Vagina (tissue), 2 donors: ENCODE measurements at regions not wholly inside any gene's neighbourhood (a gene's known extent, or its start where the extent isn't known, plus 50 kb on each side); places are given as distances from the start of the nearest gene placed in this dataset.

ENCODE experiments used
- DNase-seq, 2 donors: peaks; one replicate each; pipeline ENCODE4 v3.0.0-alpha.2; 2017; ENCODE audit errors: extremely low spot score in 2 of 2
- H3K27ac ChIP-seq: fragments of 200-600 bp; sonication (generic); one replicate; pipeline ENCODE4 v1.5.1; 2019
- H3K27me3 ChIP-seq: fragments of 200-600 bp; sonication (generic); one replicate; pipeline ENCODE4 v1.5.1; 2019
- H3K36me3 ChIP-seq, 2 donors: fragments of 200-600 bp; sonication (generic); one replicate each; pipeline ENCODE4 v1.5.1; 2017 to 2019
- H3K4me1 ChIP-seq: fragments of 200-600 bp; sonication (generic); one replicate; pipeline ENCODE4 v1.5.1; 2019
- H3K4me3 ChIP-seq, 2 donors: fragments of 200-600 bp; sonication (generic); 1 replicate in 1 of 2; 2 replicates in 1 of 2; pipeline ENCODE4 v1.5.1; 2016 to 2019
- H3K9me3 ChIP-seq: fragments of 200-600 bp; sonication (generic); one replicate; pipeline ENCODE4 v1.5.1; 2019
- CTCF ChIP-seq, 3 experiments: fragments of 450-650 bp in 2 of 3; fragments of 200-600 bp in 1 of 3; sonication (generic) in 1 of 3; IDR thresholded peaks; one replicate each; pipeline ENCODE4 v1.5.1; 2017 to 2019; ENCODE audit warnings: antibody characterized with exemption in 3 of 3, mild to moderate bottlenecking in 2 of 3, moderate library complexity in 2 of 3
- POLR2A ChIP-seq, 2 donors: fragments of 450-650 bp; IDR thresholded peaks; one replicate each; pipeline ENCODE4 v1.6.1; 2017; ENCODE audit warnings: antibody characterized with exemption in 2 of 2, mild to moderate bottlenecking in 2 of 2, moderate library complexity in 2 of 2
- POLR2AphosphoS5 ChIP-seq, 2 donors: sonication (generic); formaldehyde crosslinking; IDR thresholded peaks; one replicate each; pipeline ENCODE4 v1.9.0; 2017; ENCODE audit warnings: antibody characterized with exemption in 2 of 2, mild to moderate bottlenecking in 2 of 2, low read depth in 1 of 2; ENCODE audit not compliant: insufficient read depth in 1 of 2
- intact Hi-C: fragments of 100-400 bp; cut with DNase I; formaldehyde crosslinking; loops from one replicate; pipeline ENCODE4 v1.15.1; 2023

GRCh38 chr4:59805176-59805575 lies 1395.0 kb upstream of the ADGRL3 start:
- intact Hi-C loops = no loop called here
- H3K27ac ChIP-seq = no peak overlapping the region
- H3K9me3 ChIP-seq = no peaks in the 10 kb centered on the region
- no peaks in the 10 kb centered on the region for H3K4me1 ChIP-seq
- no peak overlapping the region for H3K4me3 ChIP-seq
- no peaks in the 10 kb centered on the region for H3K27me3 ChIP-seq
- no peaks in the 10 kb centered on the region for H3K36me3 ChIP-seq
- TF ChIP-seq CTCF (IDR thresholded peaks at IDR 0.05) = no peak
- no peak for TF ChIP-seq POLR2A (IDR thresholded peaks at IDR 0.05)
- TF ChIP-seq POLR2AphosphoS5 (IDR thresholded peaks at IDR 0.05; ENCODE audit: insufficient read depth in 1 of 2, low read depth in 1 of 2) = no peak
- DNase-seq = no peak

- Histone ChIP-seq H3K27me3 (no peaks in the 10 kb centered on the region), H3K4me3 (no peak overlapping the region), H3K27ac (no peak overlapping the region), H3K9me3 (no peaks in the 10 kb centered on the region), H3K36me3 (no peaks in the 10 kb centered on the region), H3K4me1 (no peaks in the 10 kb centered on the region)
- intact Hi-C loops = no loop called here
- no peak for DNase-seq
- TF ChIP-seq POLR2A (IDR thresholded peaks at IDR 0.05) (no peak), CTCF (IDR thresholded peaks at IDR 0.05) (no peak), POLR2AphosphoS5 (IDR thresholded peaks at IDR 0.05; ENCODE audit: insufficient read depth in 1 of 2, low read depth in 1 of 2) (no peak)
Measured at GRCh38 chr4:59814402-59815010, 1385.6 kb upstream of the ADGRL3 start.

GRCh38 chr4:59818656-59819055 lies 1381.5 kb upstream of the ADGRL3 start:
- no peak for TF ChIP-seq CTCF (IDR thresholded peaks at IDR 0.05)
- TF ChIP-seq POLR2AphosphoS5 (IDR thresholded peaks at IDR 0.05; ENCODE audit: insufficient read depth in 1 of 2, low read depth in 1 of 2) = no peak
- no peak for TF ChIP-seq POLR2A (IDR thresholded peaks at IDR 0.05)
- Histone ChIP-seq H3K4me1 (no peaks in the 10 kb centered on the region), H3K9me3 (no peaks in the 10 kb centered on the region), H3K27ac (no peak overlapping the region), H3K27me3 (no peaks in the 10 kb centered on the region), H3K4me3 (peak overlapping the region in 1 of 2 donors; percentile 11), H3K36me3 (no peaks in the 10 kb centered on the region)
- intact Hi-C loops = no loop called here
- no peak for DNase-seq

GRCh38 chr4:59823311-59823710 lies 1376.8 kb upstream of the ADGRL3 start:
- Histone ChIP-seq H3K4me3 (no peak overlapping the region), H3K27ac (no peak overlapping the region), H3K36me3 (no peaks in the 10 kb centered on the region), H3K27me3 (no peaks in the 10 kb centered on the region), H3K4me1 (no peaks in the 10 kb centered on the region), H3K9me3 (no peaks in the 10 kb centered on the region)
- TF ChIP-seq POLR2AphosphoS5 (IDR thresholded peaks at IDR 0.05; ENCODE audit: insufficient read depth in 1 of 2, low read depth in 1 of 2) = no peak
- TF ChIP-seq CTCF (IDR thresholded peaks at IDR 0.05) = no peak
- no peak for TF ChIP-seq POLR2A (IDR thresholded peaks at IDR 0.05)
- DNase-seq = no peak
- intact Hi-C loops = no loop called here

GRCh38 chr4:59825104-59825503 lies 1375.0 kb upstream of the ADGRL3 start:
- Histone ChIP-seq H3K4me3 (no peak overlapping the region), H3K27ac (no peak overlapping the region), H3K36me3 (no peaks in the 10 kb centered on the region), H3K4me1 (no peaks in the 10 kb centered on the region), H3K27me3 (no peaks in the 10 kb centered on the region), H3K9me3 (no peaks in the 10 kb centered on the region)
- TF ChIP-seq POLR2A (IDR thresholded peaks at IDR 0.05) (no peak), POLR2AphosphoS5 (IDR thresholded peaks at IDR 0.05; ENCODE audit: insufficient read depth in 1 of 2, low read depth in 1 of 2) (no peak)
- intact Hi-C loops = no loop called here
- no peak for DNase-seq
